Endodermal cell (in vitro differentiated cells): ENCODE measurements at regions not wholly inside any gene's neighbourhood (a gene's known extent, or its start where the extent isn't known, plus 50 kb on each side); places are given as distances from the start of the nearest gene placed in this dataset.
A peak's percentile ranks its signal among the peaks of the same experiment; 100 is the strongest.

Source experiments
- DNase-seq: peaks from one replicate; pipeline ENCODE4 v3.0.0-alpha.2; 2017
- H3K27ac ChIP-seq: 2 replicates; pipeline ENCODE4 v1.5.1; 2013; ENCODE audit warnings: mild to moderate bottlenecking, low read depth, low read length, moderate library complexity
- H3K27me3 ChIP-seq: 2 replicates; pipeline ENCODE4 v1.6.1; 2013; ENCODE audit warnings: mild to moderate bottlenecking, low read length, moderate library complexity; ENCODE audit not compliant: insufficient read depth, control insufficient read depth, poor library complexity, severe bottlenecking
- H3K36me3 ChIP-seq: 2 replicates; pipeline ENCODE4 v1.7.0; 2013; ENCODE audit warnings: mild to moderate bottlenecking, low read length, moderate library complexity; ENCODE audit not compliant: control insufficient read depth, insufficient read depth
- H3K4me1 ChIP-seq: one replicate; pipeline ENCODE4 v1.7.0; 2013; ENCODE audit warnings: low read length; ENCODE audit not compliant: control insufficient read depth, insufficient read depth
- H3K4me3 ChIP-seq: 2 replicates; pipeline ENCODE4 v1.5.1; 2013; ENCODE audit warnings: mild to moderate bottlenecking, low read length, moderate library complexity
- H3K9ac ChIP-seq: 2 replicates; pipeline ENCODE4 v1.6.1; 2013; ENCODE audit warnings: mild to moderate bottlenecking, low read length, moderate library complexity; ENCODE audit not compliant: poor library complexity, severe bottlenecking; ENCODE audit errors: extremely low read depth
- H3K9me3 ChIP-seq: 2 replicates; pipeline ENCODE4 v1.6.1; 2013; ENCODE audit warnings: mild to moderate bottlenecking, low read length, moderate library complexity; ENCODE audit not compliant: control insufficient read depth
- H3K27ac Mint-ChIP-seq: 2 replicates; pipeline ENCODE4 v1.8.0; 2020; ENCODE audit warnings: mixed read lengths
- H3K27me3 Mint-ChIP-seq: 2 replicates; pipeline ENCODE4 v1.8.0; 2021; ENCODE audit warnings: mild to moderate bottlenecking, mixed read lengths; ENCODE audit not compliant: insufficient read depth
- H3K36me3 Mint-ChIP-seq: 2 replicates; pipeline ENCODE4 v1.8.0; 2020; ENCODE audit warnings: low read depth, mixed read lengths
- H3K4me1 Mint-ChIP-seq: 2 replicates; pipeline ENCODE4 v1.8.0; 2020; ENCODE audit warnings: mixed read lengths
- H3K4me3 Mint-ChIP-seq: 2 replicates; pipeline ENCODE4 v1.8.0; 2020; ENCODE audit warnings: mild to moderate bottlenecking, moderate library complexity, mixed read lengths
- H3K9me3 Mint-ChIP-seq: 2 replicates; pipeline ENCODE4 v1.8.0; 2020; ENCODE audit warnings: mild to moderate bottlenecking, mixed read lengths
- CTCF ChIP-seq: fragments of 200-600 bp; sonication (generic); conservative IDR thresholded peaks from 2 replicates; pipeline ENCODE4 v1.5.0; 2021; ENCODE audit warnings: antibody characterized with exemption, mild to moderate bottlenecking
- WGBS, 2 experiments: methylation state at CpG; one replicate each; pipeline versions ENCODE4 v1.1.5 to v1.1.7; 2013; ENCODE audit warnings: missing lambda C conversion rate in 2 of 2, mixed read lengths in 1 of 2; ENCODE audit not compliant: insufficient coverage in 1 of 2, insufficient read length in 1 of 2; 5-methylcytosine and 5-hydroxymethylcytosine counted together

GRCh38 chr16:22427556-22427955, 53.1 kb upstream of the CDR2 start:
- no peak overlapping the region for H3K27ac ChIP-seq
- no peaks in the 10 kb centered on the region for H3K27me3 ChIP-seq
- H3K4me3 ChIP-seq = no peak overlapping the region
- peaks cover 21% of the 10 kb centered on the region for H3K36me3 ChIP-seq
- WGBS, 2 experiments = 95 to 98% methylated on average over 5 to 10 of the region's 10 CpGs
- no peak for DNase-seq
- no peaks in the 10 kb centered on the region for H3K27me3 Mint-ChIP-seq
- no peak for TF ChIP-seq CTCF
- H3K9ac ChIP-seq = no peak overlapping the region
- H3K36me3 Mint-ChIP-seq = peaks cover 39% of the 10 kb centered on the region
- no peak overlapping the region for H3K27ac Mint-ChIP-seq
- no peak overlapping the region for H3K4me3 Mint-ChIP-seq
- no peaks in the 10 kb centered on the region for H3K4me1 ChIP-seq
- no peaks in the 10 kb centered on the region for H3K9me3 ChIP-seq
- H3K9me3 Mint-ChIP-seq = no peaks in the 10 kb centered on the region
- H3K4me1 Mint-ChIP-seq = no peaks in the 10 kb centered on the region

- no peaks in the 10 kb centered on the region for H3K4me1 Mint-ChIP-seq
- no peaks in the 10 kb centered on the region for H3K9me3 Mint-ChIP-seq
- 83 to 86% methylated on average over 2 to 5 of the region's 5 CpGs for WGBS, 2 experiments
- no peaks in the 10 kb centered on the region for H3K27me3 Mint-ChIP-seq
- no peak overlapping the region for H3K27ac ChIP-seq
- H3K27me3 ChIP-seq = no peaks in the 10 kb centered on the region
- H3K36me3 Mint-ChIP-seq = peaks cover 53% of the 10 kb centered on the region
- H3K9me3 ChIP-seq = no peaks in the 10 kb centered on the region
- peak overlapping the region; percentile 18 for H3K27ac Mint-ChIP-seq
- H3K4me3 Mint-ChIP-seq = no peak overlapping the region
- no peaks in the 10 kb centered on the region for H3K4me1 ChIP-seq
- H3K36me3 ChIP-seq = peaks cover 21% of the 10 kb centered on the region
- no peak overlapping the region for H3K9ac ChIP-seq
- DNase-seq = peak; percentile 60
- no peak overlapping the region for H3K4me3 ChIP-seq
- peak; percentile 36 for TF ChIP-seq CTCF
Measured at GRCh38 chr16:22425847-22426246, 51.4 kb upstream of the CDR2 start.

GRCh38 chr16:22425036-22425801, 50.8 kb upstream of the CDR2 start:
- no peaks in the 10 kb centered on the region for H3K9me3 ChIP-seq
- no peaks in the 10 kb centered on the region for H3K27me3 Mint-ChIP-seq
- 91 to 93% methylated on average over 13 to 26 of the region's 26 CpGs for WGBS, 2 experiments
- H3K9ac ChIP-seq = no peak overlapping the region
- peaks cover 59% of the 10 kb centered on the region for H3K36me3 Mint-ChIP-seq
- H3K4me3 ChIP-seq = no peak overlapping the region
- TF ChIP-seq CTCF = no peak
- H3K27ac Mint-ChIP-seq = no peak overlapping the region
- H3K4me3 Mint-ChIP-seq = no peak overlapping the region
- no peaks in the 10 kb centered on the region for H3K9me3 Mint-ChIP-seq
- peak; percentile 46 for DNase-seq
- peaks cover 21% of the 10 kb centered on the region for H3K36me3 ChIP-seq
- H3K4me1 ChIP-seq = no peaks in the 10 kb centered on the region
- H3K27me3 ChIP-seq = no peaks in the 10 kb centered on the region
- H3K4me1 Mint-ChIP-seq = no peaks in the 10 kb centered on the region
- H3K27ac ChIP-seq = no peak overlapping the region
